Hematopoietic multipotent progenitor cell treated with erythropoietin and hydrocortisone succinate and interleukin-3 and kit ligand, for 8 days (in vitro differentiated cells): ENCODE measurements at regions not wholly inside any gene's neighbourhood (a gene's known extent, or its start where the extent isn't known, plus 50 kb on each side); places are given as distances from the start of the nearest gene placed in this dataset.

Experiments used
- DNase-seq: peaks from one replicate; pipeline ENCODE4 v3.0.0-alpha.2; 2015

GRCh38 chr1:215466361-215466760 lies 100.7 kb upstream of the KCTD3 start:
- DNase-seq, result no peak

DNA sequence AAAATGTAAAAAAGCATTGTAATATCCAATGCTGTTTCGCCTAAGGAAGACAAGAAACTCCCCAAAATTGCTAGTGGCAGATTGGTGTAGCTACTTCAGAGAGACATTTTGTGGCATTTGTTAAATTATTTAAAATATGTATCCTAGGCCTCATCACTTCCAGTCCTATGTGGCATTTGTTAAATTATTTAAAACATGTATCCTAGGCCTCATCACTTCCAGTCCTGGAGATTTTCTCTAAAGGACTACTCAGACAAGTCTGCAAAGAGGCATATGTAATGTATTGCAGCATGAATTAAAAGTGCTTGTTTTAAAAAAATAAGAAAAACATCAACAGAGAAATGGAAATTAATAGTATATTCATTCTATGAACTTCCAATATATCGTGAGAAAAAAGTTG lies 95.6 kb upstream of the KCTD3 start:
- no peak for DNase-seq

- no peak for DNase-seq
Measured at GRCh38 chr1:215472723-215473122, 94.4 kb upstream of the KCTD3 start.

- DNase-seq, result no peak
Measured at GRCh38 chr1:215473943-215474342, 93.2 kb upstream of the KCTD3 start.

DNA sequence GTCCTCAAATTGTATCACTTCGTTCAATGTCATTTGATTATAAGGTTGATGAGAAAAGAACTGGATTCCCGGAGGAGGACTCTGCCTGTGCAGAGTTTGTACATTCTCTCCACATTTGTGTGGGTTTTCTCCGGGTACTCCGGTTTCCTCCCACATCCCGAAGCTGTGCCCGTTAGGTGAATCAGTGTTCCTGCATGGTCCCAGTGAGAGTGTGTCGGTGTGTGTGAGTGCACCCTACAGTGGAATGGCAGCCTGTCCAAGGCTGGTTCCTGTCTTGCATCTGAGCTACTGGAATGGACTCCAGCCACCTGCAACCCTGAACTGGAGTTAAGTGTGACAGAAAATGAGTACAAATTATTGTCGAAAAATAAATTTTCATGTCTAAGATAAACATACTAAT lies 92.2 kb upstream of the KCTD3 start:
- DNase-seq, result no peak

DNA sequence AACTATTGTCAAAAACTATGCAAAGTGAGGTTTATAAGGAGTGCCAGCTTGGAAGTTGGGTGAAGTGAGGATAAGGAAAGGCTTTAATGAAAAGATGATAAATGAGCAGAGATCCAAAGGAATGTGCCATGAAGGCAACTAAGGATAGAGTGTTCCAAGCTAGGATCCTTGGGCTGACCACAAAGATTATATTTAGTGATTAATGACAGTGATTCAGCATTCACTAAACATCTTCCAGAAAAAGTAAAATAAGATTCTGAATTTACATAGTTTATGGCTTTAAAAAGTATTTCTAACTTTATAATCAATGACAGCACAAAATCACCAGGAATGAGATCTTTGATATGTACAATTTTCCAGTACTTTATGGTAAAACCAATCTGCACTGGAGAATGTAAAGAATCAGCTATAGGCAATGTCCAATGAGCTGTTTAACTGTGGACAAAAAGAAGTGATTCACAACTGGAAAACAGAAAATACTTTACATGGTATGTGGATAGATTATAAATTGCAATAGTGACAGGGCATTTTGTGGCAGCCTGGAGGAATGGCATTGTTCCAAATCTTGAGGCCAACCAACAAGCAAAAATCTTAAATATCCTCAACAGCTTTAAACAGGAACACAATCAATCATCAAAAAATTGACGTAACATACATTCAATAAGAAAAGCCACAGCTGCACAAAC lies 91.2 kb upstream of the KCTD3 start:
- no peak for DNase-seq

DNA sequence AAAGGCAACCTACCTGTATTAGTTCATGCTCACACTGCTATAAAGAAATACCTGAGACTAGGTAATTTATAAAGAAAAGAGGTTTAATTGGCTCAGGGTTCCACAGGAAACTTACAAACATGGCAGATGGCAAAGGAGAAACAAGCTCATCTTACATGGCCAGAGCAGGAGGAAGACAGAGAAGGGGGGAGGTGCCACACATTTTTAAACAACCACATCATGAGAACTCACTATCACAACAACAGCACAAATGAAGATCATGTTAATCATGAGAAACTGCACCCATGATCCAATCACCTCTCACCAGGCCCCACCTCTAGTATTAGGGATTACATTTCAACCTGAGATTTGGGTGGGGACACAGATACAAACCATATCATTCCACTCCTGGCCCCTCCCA lies 90.6 kb upstream of the KCTD3 start:
- DNase-seq, result no peak

GRCh38 chr1:215477632-215478031 lies 89.5 kb upstream of the KCTD3 start:
- DNase-seq, result no peak

DNA sequence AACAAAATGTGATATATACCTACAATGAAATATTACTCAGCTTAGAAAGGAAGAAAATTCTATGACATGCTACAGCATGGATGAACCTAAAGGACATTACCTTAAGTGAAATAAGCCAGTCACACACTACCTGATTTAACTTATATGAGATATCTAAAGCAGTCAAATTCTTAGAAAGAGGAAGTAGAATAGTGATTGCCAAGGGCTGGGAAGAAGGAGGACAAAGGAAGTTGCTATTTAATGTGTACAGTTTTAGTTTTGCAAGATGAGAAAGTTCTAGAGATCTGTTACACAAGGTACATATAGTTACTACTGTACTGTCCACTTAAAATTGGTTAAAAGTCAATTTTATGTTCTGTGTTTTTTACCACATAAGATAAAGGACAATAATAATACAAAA lies 87.5 kb upstream of the KCTD3 start:
- no peak for DNase-seq

DNA sequence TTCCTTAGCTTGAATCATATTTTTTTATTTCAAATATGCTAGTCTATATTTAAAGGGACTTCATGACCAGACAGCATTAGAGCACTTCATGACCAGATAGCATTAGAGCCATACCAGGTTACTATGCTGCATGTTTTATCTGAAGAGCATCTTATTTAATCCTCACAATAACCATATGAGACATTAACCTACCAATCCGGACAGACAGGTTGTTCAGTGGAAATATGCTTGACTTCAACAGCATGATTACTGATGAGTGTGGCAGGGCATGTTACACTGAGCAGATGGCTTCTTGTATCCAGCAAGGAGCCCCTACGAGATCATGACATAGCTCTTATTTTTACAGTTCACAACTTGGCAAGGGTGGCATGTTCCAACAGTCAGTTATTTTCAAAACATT lies 85.0 kb upstream of the KCTD3 start:
- no peak for DNase-seq

GRCh38 chr1:215484171-215484939 lies 82.7 kb upstream of the KCTD3 start:
- DNase-seq, result no peak

DNA sequence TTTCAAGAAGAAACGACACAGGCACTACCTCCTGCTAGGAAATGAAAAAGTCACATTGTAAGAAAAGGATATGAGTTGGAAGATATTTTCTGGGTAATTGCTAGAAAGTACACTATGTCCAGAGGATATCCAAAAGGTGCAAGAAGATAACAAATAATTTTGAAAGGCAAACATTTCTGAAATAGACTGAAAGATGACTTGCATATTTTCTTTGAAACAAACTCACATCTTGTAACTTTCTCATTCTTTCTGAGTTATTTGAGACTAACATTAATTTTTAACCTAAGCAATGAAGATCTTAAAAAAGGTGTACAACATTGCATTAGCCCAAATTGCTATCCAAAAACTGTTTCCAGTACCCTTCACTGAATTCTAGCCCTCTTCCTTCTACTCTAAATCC lies 79.6 kb upstream of the KCTD3 start:
- no peak for DNase-seq

GRCh38 chr1:215488850-215489249 lies 78.3 kb upstream of the KCTD3 start:
- no peak for DNase-seq

DNA sequence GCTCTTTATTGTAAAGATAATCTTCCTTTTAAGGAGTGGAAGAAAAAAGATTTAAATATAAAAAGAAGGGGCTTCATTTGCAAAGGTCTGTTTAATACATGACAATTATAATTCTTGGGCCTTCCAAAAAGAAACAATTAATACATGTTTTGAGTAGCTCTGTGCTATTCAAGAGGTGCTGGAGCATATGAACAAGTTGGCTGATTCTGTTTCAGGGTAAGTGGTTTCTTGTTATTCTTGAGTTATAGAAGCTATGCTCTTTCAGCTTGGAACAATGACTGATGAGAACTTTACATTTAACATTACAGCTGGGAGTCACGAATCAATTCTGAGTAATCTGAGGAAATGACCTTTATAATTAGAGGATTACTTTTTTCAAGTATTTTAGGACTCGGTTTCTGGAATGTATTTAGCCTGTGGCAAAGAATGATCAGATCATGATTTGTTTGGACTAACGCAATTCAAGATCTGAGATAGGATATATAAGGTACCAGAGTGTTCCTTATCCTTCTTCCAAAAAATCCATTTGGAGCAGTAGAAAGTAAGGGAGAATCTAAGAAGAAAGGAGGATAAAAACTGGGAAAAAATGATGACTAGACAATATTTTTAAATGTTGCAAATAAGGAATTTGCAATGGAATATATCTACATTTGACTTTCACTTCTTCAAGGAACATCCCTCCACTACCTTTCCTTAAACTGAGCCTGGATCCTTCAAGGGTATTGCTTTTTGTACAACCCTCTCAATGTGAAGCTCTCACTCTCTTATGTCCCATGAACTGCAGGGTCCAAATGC lies 77.1 kb upstream of the KCTD3 start:
- no peak for DNase-seq

DNA sequence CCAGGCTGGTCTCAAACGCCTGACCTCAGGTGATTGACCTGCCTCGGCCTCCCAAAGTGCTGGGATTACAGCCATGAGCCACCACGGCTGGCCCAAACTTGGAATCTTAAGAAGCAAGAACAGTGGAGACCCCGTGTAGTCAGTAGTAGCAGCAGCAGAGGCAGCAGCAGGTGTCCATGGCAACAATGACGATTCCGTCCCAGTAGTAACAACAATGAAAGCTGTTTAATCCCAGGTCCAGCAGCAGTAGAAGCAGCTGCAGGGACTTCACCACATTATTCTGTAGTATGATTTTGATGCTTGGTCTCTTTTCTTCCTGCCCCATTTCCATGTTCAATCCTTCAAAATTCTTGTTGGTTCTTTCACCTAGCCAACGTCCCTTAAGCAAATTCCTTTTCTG lies 69.6 kb upstream of the KCTD3 start:
- DNase-seq, result no peak

- no peak for DNase-seq
Measured at GRCh38 chr1:215501496-215501895, 65.6 kb upstream of the KCTD3 start.

DNA sequence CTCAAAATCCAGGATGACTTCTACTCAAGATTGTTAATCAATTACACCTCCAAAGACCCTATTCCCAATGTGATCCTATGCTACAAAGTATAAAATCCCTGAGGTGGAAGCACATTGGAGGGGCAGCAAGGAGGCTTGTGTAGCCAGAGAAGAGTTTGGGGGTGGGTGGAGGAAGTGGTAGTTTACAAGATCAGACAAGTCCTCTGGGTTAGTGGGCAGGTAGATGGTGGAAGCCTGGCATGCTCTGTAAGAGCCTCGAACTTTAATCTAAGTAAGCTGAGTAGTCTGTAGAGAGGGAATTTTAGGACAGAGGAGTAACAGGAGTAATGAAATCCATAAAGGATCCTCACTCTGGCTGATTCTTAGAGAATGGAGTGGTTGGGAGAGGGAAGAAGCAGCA lies 65.0 kb upstream of the KCTD3 start:
- DNase-seq, result no peak

DNA sequence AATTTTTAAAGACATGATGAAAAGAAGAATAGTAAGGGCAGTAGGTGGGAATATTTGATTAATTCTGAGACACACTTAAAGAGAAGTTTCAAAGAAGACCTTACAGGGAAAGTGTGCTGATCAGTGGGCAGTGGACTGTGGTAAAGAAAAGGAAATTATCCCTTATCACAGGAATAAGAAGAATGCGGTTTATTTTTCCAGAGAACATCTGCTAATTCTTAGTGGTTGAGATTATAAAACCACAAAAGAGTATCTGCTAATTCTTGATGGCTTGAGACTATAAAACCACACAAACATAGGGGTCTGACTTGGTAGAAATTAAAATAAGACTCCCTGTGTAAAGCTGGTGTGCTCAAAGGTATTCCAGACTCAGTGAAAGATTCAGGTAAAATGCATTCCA lies 60.0 kb upstream of the KCTD3 start:
- peak; percentile 38 for DNase-seq

DNA sequence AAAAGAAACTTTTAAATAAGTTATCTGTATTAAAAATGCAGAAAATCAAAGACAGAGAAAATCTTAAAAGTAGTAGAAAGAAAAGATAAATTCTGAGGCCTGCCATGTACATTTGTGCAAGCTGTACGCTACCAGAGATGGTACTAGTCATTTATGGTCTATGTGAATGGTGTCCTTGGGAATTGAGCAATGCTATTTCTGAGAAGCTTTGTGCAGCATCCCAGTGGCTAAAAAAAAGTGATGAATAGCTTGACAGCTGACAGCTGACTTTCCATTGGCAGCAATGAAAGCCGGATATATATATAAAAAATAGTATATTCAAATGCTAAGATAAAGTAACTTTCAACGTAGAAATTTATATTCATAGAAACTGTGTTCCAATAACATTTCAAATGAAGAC lies 58.8 kb upstream of the KCTD3 start:
- DNase-seq, result no peak
